ENCODE measurements at regions not wholly inside any gene's neighbourhood (a gene's known extent, or its start where the extent isn't known, plus 50 kb on each side); places are given as distances from the start of the nearest gene placed in this dataset.

DNA sequence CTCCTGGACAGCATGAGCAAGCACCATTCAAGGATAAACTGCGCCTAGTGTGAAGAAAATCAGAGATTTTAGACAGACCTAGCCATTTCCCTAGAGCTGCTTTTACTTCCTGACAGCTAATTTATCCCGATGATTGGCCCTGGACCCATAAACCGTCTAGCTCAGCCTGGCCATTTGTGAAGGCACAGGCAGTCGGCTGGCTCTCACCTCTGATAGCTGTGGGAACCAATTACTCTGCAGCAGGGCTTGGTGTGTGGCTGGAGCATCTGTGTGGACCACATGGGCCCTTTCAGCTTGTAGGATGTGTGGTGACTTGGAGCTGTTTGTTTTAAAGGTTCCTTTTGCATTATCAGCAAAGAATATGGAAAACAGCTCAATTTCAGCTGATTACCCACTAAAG is 111.1 kb upstream of the NPY start:
- H3K4me3 ChIP-seq (ENCODE audit: low read depth, low read length) = no peak overlapping the region
- TF ChIP-seq, protein P1, sequence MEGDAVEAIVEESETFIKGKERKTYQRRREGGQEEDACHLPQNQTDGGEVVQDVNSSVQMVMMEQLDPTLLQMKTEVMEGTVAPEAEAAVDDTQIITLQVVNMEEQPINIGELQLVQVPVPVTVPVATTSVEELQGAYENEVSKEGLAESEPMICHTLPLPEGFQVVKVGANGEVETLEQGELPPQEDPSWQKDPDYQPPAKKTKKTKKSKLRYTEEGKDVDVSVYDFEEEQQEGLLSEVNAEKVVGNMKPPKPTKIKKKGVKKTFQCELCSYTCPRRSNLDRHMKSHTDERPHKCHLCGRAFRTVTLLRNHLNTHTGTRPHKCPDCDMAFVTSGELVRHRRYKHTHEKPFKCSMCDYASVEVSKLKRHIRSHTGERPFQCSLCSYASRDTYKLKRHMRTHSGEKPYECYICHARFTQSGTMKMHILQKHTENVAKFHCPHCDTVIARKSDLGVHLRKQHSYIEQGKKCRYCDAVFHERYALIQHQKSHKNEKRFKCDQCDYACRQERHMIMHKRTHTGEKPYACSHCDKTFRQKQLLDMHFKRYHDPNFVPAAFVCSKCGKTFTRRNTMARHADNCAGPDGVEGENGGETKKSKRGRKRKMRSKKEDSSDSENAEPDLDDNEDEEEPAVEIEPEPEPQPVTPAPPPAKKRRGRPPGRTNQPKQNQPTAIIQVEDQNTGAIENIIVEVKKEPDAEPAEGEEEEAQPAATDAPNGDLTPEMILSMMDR (IDR thresholded peaks at IDR 0.05; ENCODE audit: borderline replicate concordance, insufficient read depth, low read depth, low read length) = no peak

DNA sequence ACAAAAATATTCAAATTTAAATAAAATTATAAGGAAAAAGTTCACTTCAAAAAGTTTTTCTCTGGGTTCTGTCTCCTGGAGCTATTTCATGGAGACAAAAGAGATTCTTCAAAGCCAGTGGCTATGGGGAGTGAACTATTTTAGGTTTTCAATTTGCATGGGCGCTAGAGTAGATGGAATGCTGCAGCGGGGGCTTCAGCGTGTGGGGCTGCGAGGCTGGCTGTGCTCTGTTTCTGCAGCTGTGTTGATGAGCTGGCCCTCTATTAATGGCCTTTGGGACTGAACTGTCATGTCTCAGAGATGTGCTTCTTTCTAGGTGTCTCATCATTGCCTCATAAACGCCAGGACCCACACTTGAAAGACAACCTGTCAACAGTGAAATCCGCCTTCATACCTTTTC is 108.4 kb upstream of the NPY start:
- TF ChIP-seq, protein P1 (IDR thresholded peaks at IDR 0.05; ENCODE audit: borderline replicate concordance, insufficient read depth, low read depth, low read length) = no peak
- H3K4me3 ChIP-seq (ENCODE audit: low read depth, low read length) = no peak overlapping the region

DNA sequence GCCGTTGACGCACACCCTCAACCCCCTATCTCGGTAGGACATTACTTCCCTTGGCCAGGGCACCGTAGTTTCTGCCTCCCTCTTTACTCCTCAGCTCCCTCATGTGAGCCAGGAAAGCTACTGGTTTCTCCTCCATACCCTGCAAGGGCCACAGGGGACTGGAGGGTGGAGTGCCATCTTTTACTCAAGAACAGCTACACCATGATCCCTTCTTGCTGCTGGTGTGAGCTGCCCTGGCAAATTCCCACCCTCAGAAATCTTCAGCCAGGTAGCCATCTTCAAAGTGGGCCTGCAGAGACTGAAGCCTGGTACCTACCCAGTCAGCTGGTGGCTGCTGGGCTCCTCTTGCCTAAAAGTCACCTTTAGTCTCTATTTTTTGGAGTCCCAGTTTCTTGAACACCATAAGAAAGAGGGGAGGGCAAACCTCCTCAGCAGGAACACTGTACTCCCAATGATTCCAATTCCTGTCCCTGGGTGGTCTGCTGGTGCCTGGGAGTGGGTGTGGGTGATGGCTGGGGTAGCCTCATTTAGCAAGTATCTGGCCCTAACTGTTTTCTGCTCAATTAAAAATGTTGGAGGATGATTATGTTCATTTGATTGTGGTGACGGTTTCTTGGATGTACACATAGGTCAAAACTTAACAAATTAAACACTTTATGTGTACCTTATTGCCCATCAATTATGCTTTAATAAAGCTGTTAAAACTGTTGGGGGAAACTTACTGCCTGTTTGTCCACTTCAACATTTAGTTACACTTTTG is 105.0 kb upstream of the NPY start:
- H3K4me3 ChIP-seq (ENCODE audit: low read depth, low read length) = no peak overlapping the region
- TF ChIP-seq, protein P1 (IDR thresholded peaks at IDR 0.05; ENCODE audit: borderline replicate concordance, insufficient read depth, low read depth, low read length) = no peak

DNA sequence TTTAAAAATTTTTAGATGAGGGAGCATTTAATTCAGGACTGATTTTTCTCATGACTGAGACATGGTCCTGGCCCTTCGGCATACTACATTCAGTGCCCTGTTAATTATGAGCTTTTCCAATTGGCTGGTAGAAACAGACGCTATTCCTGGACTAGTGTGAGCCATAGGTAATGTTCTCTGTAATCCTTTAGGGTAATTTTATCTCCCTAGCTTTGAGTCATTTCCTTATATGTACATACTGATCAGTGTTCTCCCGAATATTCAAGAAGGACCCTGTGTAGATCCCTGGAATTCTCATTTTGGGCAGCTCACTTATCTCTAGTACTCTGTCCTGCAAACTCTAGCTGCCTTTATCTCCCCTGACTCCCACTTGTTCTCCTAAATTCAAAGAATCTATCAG is 92.6 kb upstream of the NPY start:
- TF ChIP-seq, protein P1 (IDR thresholded peaks at IDR 0.05; ENCODE audit: borderline replicate concordance, insufficient read depth, low read depth, low read length) = no peak
- H3K4me3 ChIP-seq (ENCODE audit: low read depth, low read length) = no peak overlapping the region

DNA sequence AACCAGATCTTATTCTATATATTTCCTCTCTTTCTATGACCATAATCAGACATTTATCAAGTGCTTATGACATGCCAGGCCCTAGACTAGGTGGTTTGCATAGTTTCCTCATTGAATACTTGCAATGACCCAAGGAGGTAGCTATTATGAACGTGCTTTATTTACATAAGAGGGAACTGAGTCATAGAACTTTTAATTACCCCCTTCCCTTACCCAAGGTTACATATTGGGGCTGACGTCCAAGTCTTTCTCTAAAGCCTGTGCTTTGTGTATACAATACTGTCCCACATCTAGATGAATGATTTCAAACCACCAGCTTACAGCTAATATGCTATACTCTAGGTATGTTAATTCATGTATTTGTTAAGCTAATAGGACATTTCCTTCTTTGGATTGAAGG is 91.9 kb upstream of the NPY start:
- no peak overlapping the region for H3K4me3 ChIP-seq (ENCODE audit: low read depth, low read length)
- TF ChIP-seq, protein P1 (IDR thresholded peaks at IDR 0.05; ENCODE audit: borderline replicate concordance, insufficient read depth, low read depth, low read length) = no peak

DNA sequence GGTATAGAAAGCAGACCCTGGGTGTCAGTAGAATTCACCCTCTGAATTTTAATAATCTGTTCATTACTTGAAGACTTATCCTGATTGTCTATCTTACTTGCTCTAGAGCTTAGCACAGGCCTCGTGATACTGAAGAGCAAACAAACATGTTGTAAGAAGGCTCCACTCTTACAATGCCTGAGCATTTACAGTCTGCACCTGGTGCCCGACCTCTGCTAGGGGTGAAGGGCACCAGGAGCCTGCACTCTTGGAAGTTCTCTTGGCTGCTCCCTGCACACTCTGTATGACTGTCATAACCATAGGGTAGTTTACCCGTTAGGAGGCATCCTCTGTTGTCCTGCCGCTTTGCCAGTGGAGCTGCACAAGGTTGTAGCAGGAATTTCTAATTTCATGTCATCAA is 91.3 kb upstream of the NPY start:
- no peak overlapping the region for H3K4me3 ChIP-seq (ENCODE audit: low read depth, low read length)
- TF ChIP-seq, protein P1 (IDR thresholded peaks at IDR 0.05; ENCODE audit: borderline replicate concordance, insufficient read depth, low read depth, low read length) = no peak

DNA sequence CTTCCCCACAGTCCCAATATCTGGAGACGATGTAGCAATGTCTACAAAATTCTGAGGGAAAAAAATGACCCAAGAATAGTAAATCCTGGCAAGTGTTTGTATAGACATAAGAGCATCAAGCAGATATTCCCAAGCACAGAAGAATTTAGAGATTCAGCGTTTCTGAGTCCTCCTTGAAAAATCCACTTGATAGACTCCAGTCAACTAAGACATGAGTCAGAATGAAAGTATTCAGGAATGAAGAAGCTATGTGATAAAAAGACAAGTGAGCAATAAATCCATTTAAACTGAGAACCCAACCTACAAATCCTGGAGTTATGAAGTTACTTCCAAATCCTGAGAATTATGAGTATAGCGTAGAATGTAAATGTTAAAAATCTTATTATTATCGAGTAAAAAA is 86.1 kb upstream of the NPY start:
- TF ChIP-seq, protein P1 (IDR thresholded peaks at IDR 0.05; ENCODE audit: borderline replicate concordance, insufficient read depth, low read depth, low read length) = no peak
- H3K4me3 ChIP-seq (ENCODE audit: low read depth, low read length) = no peak overlapping the region
